Epithelial cell of esophagus (primary cell): ENCODE measurements at regions not wholly inside any gene's neighbourhood (a gene's known extent, or its start where the extent isn't known, plus 50 kb on each side); places are given as distances from the start of the nearest gene placed in this dataset.

Experiments used
- DNase-seq: peaks from one replicate; pipeline ENCODE4 v3.0.0; 2010; ENCODE audit warnings: low read depth
- H3K4me3 ChIP-seq: 2 replicates; pipeline ENCODE4 v1.5.1; 2011; ENCODE audit warnings: mild to moderate bottlenecking, low read length, control low read depth
- CTCF ChIP-seq: IDR thresholded peaks from 2 replicates; pipeline ENCODE4 v1.5.1; 2011; ENCODE audit warnings: low read depth, mild to moderate bottlenecking, low read length, control low read depth, inconsistent platforms; ENCODE audit not compliant: insufficient read depth; ENCODE audit errors: missing control alignments

GRCh38 chr6:90429713-90430112 is 133.1 kb upstream of the BACH2 start:
- H3K4me3 ChIP-seq, result no peak overlapping the region
- TF ChIP-seq CTCF, result no peak
- DNase-seq, result peak; percentile 60

GRCh38 chr6:90428514-90428913 is 131.9 kb upstream of the BACH2 start:
- no peak for TF ChIP-seq CTCF
- H3K4me3 ChIP-seq, result no peak overlapping the region
- peak; percentile 93 for DNase-seq

- DNase-seq, result no peak
- H3K4me3 ChIP-seq, result no peak overlapping the region
- TF ChIP-seq CTCF, result no peak
Observed at GRCh38 chr6:90425161-90425641, 128.6 kb upstream of the BACH2 start.

- TF ChIP-seq CTCF, result no peak
Observed at GRCh38 chr6:90424580-90424979, 127.9 kb upstream of the BACH2 start.

GRCh38 chr6:90421666-90422065 is 125.0 kb upstream of the BACH2 start:
- DNase-seq, result no peak
- TF ChIP-seq CTCF, result no peak
- H3K4me3 ChIP-seq, result no peak overlapping the region

More at GRCh38 chr6:90424580-90424979, 127.9 kb upstream of the BACH2 start:
- DNase-seq, result no peak
- no peak overlapping the region for H3K4me3 ChIP-seq

GRCh38 chr6:90420500-90420899 is 123.9 kb upstream of the BACH2 start:
- no peak overlapping the region for H3K4me3 ChIP-seq
- TF ChIP-seq CTCF, result no peak
- no peak for DNase-seq

- no peak for TF ChIP-seq CTCF
- H3K4me3 ChIP-seq, result no peak overlapping the region
- DNase-seq, result no peak
Observed at GRCh38 chr6:90417385-90417784, 120.7 kb upstream of the BACH2 start.
